OCI-LY3 (cell line): ENCODE measurements at regions not wholly inside any gene's neighbourhood (a gene's known extent, or its start where the extent isn't known, plus 50 kb on each side); places are given as distances from the start of the nearest gene placed in this dataset.
"Not testable (repeated sequence)": the region's sequence is repeated elsewhere in the genome, so short reads cannot be mapped to it uniquely, and the experiment has no call there.

Source experiments
- CTCF ChIP-seq: fragments of 200-600, 300-600 bp; sonication (generic); IDR thresholded peaks from 2 replicates; pipeline ENCODE4 v1.5.1; 2014; ENCODE audit warnings: antibody characterized with exemption, low read length, low read depth
- EZH2phosphoT487 ChIP-seq: fragments of 200-600 bp; shearing (Covaris generic); IDR thresholded peaks from 2 replicates; pipeline ENCODE4 v1.6.1; 2018; ENCODE audit warnings: antibody characterized with exemption, mixed run types, low read depth

GRCh38 chr15:99796940-99797870 lies 64.0 kb upstream of the LYSMD4 start:
- TF ChIP-seq CTCF, EZH2phosphoT487: not testable (repeated sequence)
